GM19099 (cell line): ENCODE measurements at regions not wholly inside any gene's neighbourhood (a gene's known extent, or its start where the extent isn't known, plus 50 kb on each side); places are given as distances from the start of the nearest gene placed in this dataset.

Experiments
- POLR2A ChIP-seq: IDR thresholded peaks from 3 replicates; pipeline ENCODE4 v1.6.1; 2011; ENCODE audit warnings: low read depth; ENCODE audit not compliant: insufficient read length; ENCODE audit errors: extremely low read depth

- no peak for TF ChIP-seq POLR2A
These were observed 236.6 kb upstream of the MYOCD start for GRCh38 chr17:12429116-12429515.

- TF ChIP-seq POLR2A = no peak
These were observed 234.5 kb upstream of the MYOCD start for GRCh38 chr17:12431188-12431587.

- TF ChIP-seq POLR2A = no peak
These were observed 227.5 kb upstream of the MYOCD start for GRCh38 chr17:12438212-12438611.

- no peak for TF ChIP-seq POLR2A
These were observed 226.7 kb upstream of the MYOCD start for GRCh38 chr17:12438813-12439586.

GRCh38 chr17:12445331-12445730 is 220.4 kb upstream of the MYOCD start:
- TF ChIP-seq POLR2A = no peak

- no peak for TF ChIP-seq POLR2A
These were observed 208.2 kb upstream of the MYOCD start for GRCh38 chr17:12457493-12457892.

- TF ChIP-seq POLR2A = no peak
These were observed 206.0 kb upstream of the MYOCD start for GRCh38 chr17:12459736-12460135.

- no peak for TF ChIP-seq POLR2A
These were observed 202.6 kb upstream of the MYOCD start for GRCh38 chr17:12463102-12463501.

GRCh38 chr17:12472252-12473173 is 193.2 kb upstream of the MYOCD start:
- no peak for TF ChIP-seq POLR2A

- TF ChIP-seq POLR2A = no peak
These were observed 187.4 kb upstream of the MYOCD start for GRCh38 chr17:12478311-12478710.

- TF ChIP-seq POLR2A = no peak
These were observed 180.3 kb upstream of the MYOCD start for GRCh38 chr17:12485361-12485906.

GRCh38 chr17:12489325-12489724 is 176.4 kb upstream of the MYOCD start:
- no peak for TF ChIP-seq POLR2A

GRCh38 chr17:12492450-12492849 is 173.2 kb upstream of the MYOCD start:
- no peak for TF ChIP-seq POLR2A

GRCh38 chr17:12505866-12506265 is 159.8 kb upstream of the MYOCD start:
- no peak for TF ChIP-seq POLR2A

- TF ChIP-seq POLR2A = no peak
These were observed 158.6 kb upstream of the MYOCD start for GRCh38 chr17:12507026-12507595.
